Fibroblast of lung (primary cell): ENCODE measurements at regions not wholly inside any gene's neighbourhood (a gene's known extent, or its start where the extent isn't known, plus 50 kb on each side); places are given as distances from the start of the nearest gene placed in this dataset.

Source experiments
- DNase-seq, 2 donors: peaks; one replicate each; pipeline versions ENCODE4 v3.0.0 to v3.0.0-alpha.2; 2010; ENCODE audit warnings: low read depth in 2 of 2
- H2AFZ ChIP-seq: 2 replicates; pipeline ENCODE4 v1.5.1; 2012; ENCODE audit warnings: low read length, control low read depth, inconsistent platforms
- H3K27ac ChIP-seq: 2 replicates; pipeline ENCODE4 v1.5.1; 2011; ENCODE audit warnings: low read length, control low read depth; ENCODE audit not compliant: insufficient read depth
- H3K27me3 ChIP-seq: 2 replicates; pipeline ENCODE4 v1.5.1; 2011; ENCODE audit warnings: mild to moderate bottlenecking, low read length; ENCODE audit not compliant: control insufficient read depth, insufficient read depth
- H3K36me3 ChIP-seq: 2 replicates; pipeline ENCODE4 v1.5.1; 2011; ENCODE audit warnings: low read length; ENCODE audit not compliant: control insufficient read depth, insufficient read depth
- H3K4me1 ChIP-seq: 2 replicates; pipeline ENCODE4 v1.5.1; 2011; ENCODE audit warnings: low read length; ENCODE audit not compliant: control insufficient read depth, insufficient read depth; ENCODE audit errors: extremely low read depth
- H3K4me2 ChIP-seq: 2 replicates; pipeline ENCODE4 v1.5.1; 2011; ENCODE audit warnings: low read length, control low read depth; ENCODE audit not compliant: insufficient read depth; ENCODE audit errors: extremely low read depth
- H3K4me3 ChIP-seq, 4 experiments: fragments of 200-600 bp in 1 of 4; sonication (generic) in 1 of 4; replicated peaks in 1 of 4; 2 replicates each; pipeline ENCODE4 v1.5.1; 2011 to 2016; ENCODE audit warnings: low read length in 4 of 4, low read depth in 3 of 4, mild to moderate bottlenecking in 3 of 4, control low read depth in 2 of 4, inconsistent platforms in 1 of 4, mixed read lengths in 1 of 4; ENCODE audit not compliant: insufficient read depth in 1 of 4; ENCODE audit errors: control extremely low read depth in 1 of 4
- H3K79me2 ChIP-seq: 2 replicates; pipeline ENCODE4 v1.5.1; 2012; ENCODE audit warnings: mild to moderate bottlenecking, low read length, inconsistent platforms; ENCODE audit not compliant: control insufficient read depth, insufficient read depth
- H3K9ac ChIP-seq: 2 replicates; pipeline ENCODE4 v1.5.1; 2011; ENCODE audit warnings: mild to moderate bottlenecking, low read length, control low read depth; ENCODE audit not compliant: insufficient read depth
- H3K9me3 ChIP-seq: 2 replicates; pipeline ENCODE4 v1.5.1; 2012; ENCODE audit warnings: low read depth, low read length; ENCODE audit not compliant: control insufficient read depth, insufficient read depth
- H4K20me1 ChIP-seq: 2 replicates; pipeline ENCODE4 v1.5.1; 2011; ENCODE audit warnings: low read length; ENCODE audit not compliant: control insufficient read depth, insufficient read depth; ENCODE audit errors: extremely low read depth
- EZH2 ChIP-seq: IDR thresholded peaks from 2 replicates; pipeline ENCODE4 v1.5.1; 2012; ENCODE audit warnings: low read length, control low read depth, mild to moderate bottlenecking; ENCODE audit errors: missing control alignments
- TF ChIP-seq, protein P1 (sequence below), 2 donors: IDR thresholded peaks in 1 of 2; conservative IDR thresholded peaks in 1 of 2; 1 replicate in 1 of 2; 2 replicates in 1 of 2; pipeline ENCODE4 v1.5.1; 2011 to 2012; ENCODE audit warnings: low read length in 2 of 2, control low read depth in 1 of 2, inconsistent platforms in 1 of 2, low read depth in 1 of 2, mild to moderate bottlenecking in 1 of 2

DNA sequence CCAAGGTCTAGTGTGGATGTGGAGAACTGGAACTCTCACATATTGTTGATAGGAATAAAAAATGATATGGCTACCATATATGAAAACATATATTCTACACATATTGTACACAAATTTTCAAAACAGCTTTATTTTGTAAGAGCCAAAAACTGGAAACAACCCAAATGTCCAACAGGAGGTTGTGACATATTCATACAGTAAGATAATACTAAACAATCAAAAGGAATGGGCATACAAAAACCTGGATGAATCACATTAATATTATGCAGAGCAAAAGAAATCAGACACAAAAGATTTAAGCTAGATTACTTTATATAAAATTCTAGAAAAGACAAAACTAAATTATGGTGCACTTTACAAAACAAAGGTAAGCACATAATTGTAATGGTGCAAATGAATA, 223.9 kb downstream of the SIM1 start:
- Histone ChIP-seq H3K9ac (no peak overlapping the region), H3K36me3 (no peaks in the 10 kb centered on the region), H3K27me3 (no peaks in the 10 kb centered on the region), H3K4me3 (no peak overlapping the region), H3K79me2 (no peaks in the 10 kb centered on the region), H4K20me1 (no peaks in the 10 kb centered on the region), H2AFZ (no peak overlapping the region), H3K4me1 (no peaks in the 10 kb centered on the region), H3K27ac (no peak overlapping the region), H3K4me2 (no peak overlapping the region), H3K9me3 (no peaks in the 10 kb centered on the region)
- no peak for DNase-seq
- no peak for TF ChIP-seq EZH2
- TF ChIP-seq, protein P1, sequence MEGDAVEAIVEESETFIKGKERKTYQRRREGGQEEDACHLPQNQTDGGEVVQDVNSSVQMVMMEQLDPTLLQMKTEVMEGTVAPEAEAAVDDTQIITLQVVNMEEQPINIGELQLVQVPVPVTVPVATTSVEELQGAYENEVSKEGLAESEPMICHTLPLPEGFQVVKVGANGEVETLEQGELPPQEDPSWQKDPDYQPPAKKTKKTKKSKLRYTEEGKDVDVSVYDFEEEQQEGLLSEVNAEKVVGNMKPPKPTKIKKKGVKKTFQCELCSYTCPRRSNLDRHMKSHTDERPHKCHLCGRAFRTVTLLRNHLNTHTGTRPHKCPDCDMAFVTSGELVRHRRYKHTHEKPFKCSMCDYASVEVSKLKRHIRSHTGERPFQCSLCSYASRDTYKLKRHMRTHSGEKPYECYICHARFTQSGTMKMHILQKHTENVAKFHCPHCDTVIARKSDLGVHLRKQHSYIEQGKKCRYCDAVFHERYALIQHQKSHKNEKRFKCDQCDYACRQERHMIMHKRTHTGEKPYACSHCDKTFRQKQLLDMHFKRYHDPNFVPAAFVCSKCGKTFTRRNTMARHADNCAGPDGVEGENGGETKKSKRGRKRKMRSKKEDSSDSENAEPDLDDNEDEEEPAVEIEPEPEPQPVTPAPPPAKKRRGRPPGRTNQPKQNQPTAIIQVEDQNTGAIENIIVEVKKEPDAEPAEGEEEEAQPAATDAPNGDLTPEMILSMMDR (conservative IDR thresholded peaks at IDR 0.05 in 1 of 2, IDR thresholded peaks at IDR 0.05 in 1 of 2; ENCODE audit: low read depth in 1 of 2, low read length in 2 of 2): no peak

GRCh38 chr6:100237821-100238220, 226.9 kb downstream of the SIM1 start:
- no peaks in the 10 kb centered on the region for H3K9me3 ChIP-seq
- H3K27me3 ChIP-seq: no peaks in the 10 kb centered on the region
- no peak overlapping the region for H3K4me3 ChIP-seq
- peak in 1 of 2 donors; percentile 40 for DNase-seq
- no peaks in the 10 kb centered on the region for H3K4me1 ChIP-seq
- no peaks in the 10 kb centered on the region for H3K79me2 ChIP-seq
- no peak overlapping the region for H3K9ac ChIP-seq
- no peak overlapping the region for H2AFZ ChIP-seq
- H3K27ac ChIP-seq: no peak overlapping the region
- no peaks in the 10 kb centered on the region for H3K36me3 ChIP-seq
- H4K20me1 ChIP-seq: no peaks in the 10 kb centered on the region
- no peak overlapping the region for H3K4me2 ChIP-seq
- TF ChIP-seq, protein P1 (conservative IDR thresholded peaks at IDR 0.05 in 1 of 2, IDR thresholded peaks at IDR 0.05 in 1 of 2; ENCODE audit: low read depth in 1 of 2, low read length in 2 of 2): no peak
- TF ChIP-seq EZH2: no peak

DNA sequence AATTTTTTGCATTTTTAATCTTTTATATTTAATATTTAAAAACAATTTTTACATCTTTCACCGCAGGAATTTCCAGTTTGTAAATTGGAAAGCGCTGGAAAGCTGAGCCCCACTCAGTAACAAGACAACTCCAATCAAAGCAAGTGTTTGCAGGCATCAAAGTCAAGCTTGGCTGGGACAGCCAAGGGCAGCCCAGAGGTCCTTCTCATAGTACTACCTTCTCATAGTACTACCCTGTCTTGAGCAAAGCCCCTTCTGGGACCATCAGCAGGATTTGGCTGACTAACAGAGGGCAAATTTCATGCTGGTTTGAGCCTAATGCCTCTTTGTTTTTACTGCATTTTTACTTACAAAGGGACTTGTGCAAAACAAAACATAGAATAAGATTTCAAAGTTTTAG, 228.3 kb downstream of the SIM1 start:
- Histone ChIP-seq H2AFZ (no peak overlapping the region), H3K9ac (no peak overlapping the region), H3K79me2 (no peaks in the 10 kb centered on the region), H3K4me1 (no peaks in the 10 kb centered on the region), H3K27me3 (no peaks in the 10 kb centered on the region), H3K36me3 (no peaks in the 10 kb centered on the region), H3K4me3 (no peak overlapping the region), H3K9me3 (no peaks in the 10 kb centered on the region), H4K20me1 (no peaks in the 10 kb centered on the region), H3K27ac (no peak overlapping the region), H3K4me2 (no peak overlapping the region)
- no peak for DNase-seq
- TF ChIP-seq, protein P1 (conservative IDR thresholded peaks at IDR 0.05 in 1 of 2, IDR thresholded peaks at IDR 0.05 in 1 of 2; ENCODE audit: low read depth in 1 of 2, low read length in 2 of 2): no peak
- TF ChIP-seq EZH2: no peak
